ENCODE measurements at regions not wholly inside any gene's neighbourhood (a gene's known extent, or its start where the extent isn't known, plus 50 kb on each side); places are given as distances from the start of the nearest gene placed in this dataset.

GRCh38 chr12:102702447-102703114, 214.5 kb downstream of the PAH start:
- Histone ChIP-seq H3K9ac (ENCODE audit: insufficient read depth in 1 of 2, low read length in 2 of 2) (no peak overlapping the region), H3K27ac (ENCODE audit: low read depth in 1 of 2, low read length in 1 of 2) (no peak overlapping the region), H3K36me3 (ENCODE audit: control insufficient read depth in 4 of 4, insufficient read depth in 4 of 4, low read length in 4 of 4) (no peaks in the 10 kb centered on the region), H3K27me3 (ENCODE audit: control insufficient read depth in 3 of 3, insufficient read depth in 3 of 3, low read length in 2 of 3) (no peaks in the 10 kb centered on the region), H3K9me3 (ENCODE audit: control insufficient read depth in 4 of 4, insufficient read depth in 3 of 4, low read length in 3 of 4) (no peaks in the 10 kb centered on the region), H3K4me1 (ENCODE audit: control insufficient read depth in 5 of 5, insufficient read depth in 5 of 5, low read length in 5 of 5) (no peaks in the 10 kb centered on the region), H3K4me3 (no peak overlapping the region)
- peak; percentile 36 for TF ChIP-seq CTCF (IDR thresholded peaks at IDR 0.05; ENCODE audit: control extremely low read depth, extremely low read depth)
- ATAC-seq (ENCODE audit: insufficient read depth, low FRiP score): no peak
- 46 to 49% methylated on average over 6 of the region's 6 CpGs for WGBS, 2 donors
- DNase-seq: peak; percentile 59 to 82 (median 77)

GRCh38 chr12:102696045-102696444, 215.7 kb upstream of the IGF1 start:
- no peak overlapping the region for H3K9ac ChIP-seq (ENCODE audit: insufficient read depth in 1 of 2, low read length in 2 of 2)
- no peak overlapping the region for H3K27ac ChIP-seq (ENCODE audit: low read depth in 1 of 2, low read length in 1 of 2)
- H3K36me3 ChIP-seq (ENCODE audit: control insufficient read depth in 4 of 4, insufficient read depth in 4 of 4, low read length in 4 of 4): no peaks in the 10 kb centered on the region
- no peak overlapping the region for H3K4me3 ChIP-seq
- H3K9me3 ChIP-seq (ENCODE audit: control insufficient read depth in 4 of 4, insufficient read depth in 3 of 4, low read length in 3 of 4): peaks cover 0 to 7% (median 0%) of the 10 kb centered on the region in 4 donors
- H3K27me3 ChIP-seq (ENCODE audit: control insufficient read depth in 3 of 3, insufficient read depth in 3 of 3, low read length in 2 of 3): no peaks in the 10 kb centered on the region
- TF ChIP-seq CTCF (IDR thresholded peaks at IDR 0.05; ENCODE audit: control extremely low read depth, extremely low read depth): no peak
- DNase-seq: no peak
- ATAC-seq (ENCODE audit: insufficient read depth, low FRiP score): no peak
- no peaks in the 10 kb centered on the region for H3K4me1 ChIP-seq (ENCODE audit: control insufficient read depth in 5 of 5, insufficient read depth in 5 of 5, low read length in 5 of 5)

GRCh38 chr12:102694903-102695302, 214.5 kb upstream of the IGF1 start:
- DNase-seq (no peak), ATAC-seq (ENCODE audit: insufficient read depth, low FRiP score) (no peak)
- WGBS, 2 donors: 85 to 86% methylated on average over 2 of the region's 2 CpGs
- Histone ChIP-seq H3K4me1 (ENCODE audit: control insufficient read depth in 5 of 5, insufficient read depth in 5 of 5, low read length in 5 of 5) (no peaks in the 10 kb centered on the region), H3K27ac (ENCODE audit: low read depth in 1 of 2, low read length in 1 of 2) (no peak overlapping the region), H3K36me3 (ENCODE audit: control insufficient read depth in 4 of 4, insufficient read depth in 4 of 4, low read length in 4 of 4) (no peaks in the 10 kb centered on the region), H3K4me3 (no peak overlapping the region), H3K27me3 (ENCODE audit: control insufficient read depth in 3 of 3, insufficient read depth in 3 of 3, low read length in 2 of 3) (no peaks in the 10 kb centered on the region), H3K9me3 (ENCODE audit: control insufficient read depth in 4 of 4, insufficient read depth in 3 of 4, low read length in 3 of 4) (peaks cover 0 to 7% (median 0%) of the 10 kb centered on the region in 4 donors), H3K9ac (ENCODE audit: insufficient read depth in 1 of 2, low read length in 2 of 2) (no peak overlapping the region)
- no peak for TF ChIP-seq CTCF (IDR thresholded peaks at IDR 0.05; ENCODE audit: control extremely low read depth, extremely low read depth)
